Coronary artery (tissue), 2 donors: ENCODE measurements at regions not wholly inside any gene's neighbourhood (a gene's known extent, or its start where the extent isn't known, plus 50 kb on each side); places are given as distances from the start of the nearest gene placed in this dataset.
"Not testable (repeated sequence)": the region's sequence is repeated elsewhere in the genome, so short reads cannot be mapped to it uniquely, and the experiment has no call there.

ENCODE experiments used
- DNase-seq: peaks from one replicate; pipeline ENCODE4 v3.0.0-alpha.2; 2017; ENCODE audit warnings: low spot score
- H3K27ac ChIP-seq, 2 donors: fragments of 200-600 bp; sonication (generic); one replicate each; pipeline ENCODE4 v1.5.1; 2016 to 2019
- H3K4me3 ChIP-seq: fragments of 200-600 bp; sonication (generic); 2 replicates; pipeline ENCODE4 v1.5.1; 2016; ENCODE audit warnings: mild to moderate bottlenecking, moderate library complexity
- CTCF ChIP-seq: fragments of 200-600 bp; sonication (generic); IDR thresholded peaks from one replicate; pipeline ENCODE4 v1.5.1; 2019; ENCODE audit warnings: antibody characterized with exemption

- TF ChIP-seq CTCF: no peak
- DNase-seq: no peak
- H3K4me3 ChIP-seq: no peak overlapping the region
- no peak overlapping the region for H3K27ac ChIP-seq
Measured at GRCh38 chr15:92751528-92751927, 96.0 kb upstream of the FAM174B start.

DNA sequence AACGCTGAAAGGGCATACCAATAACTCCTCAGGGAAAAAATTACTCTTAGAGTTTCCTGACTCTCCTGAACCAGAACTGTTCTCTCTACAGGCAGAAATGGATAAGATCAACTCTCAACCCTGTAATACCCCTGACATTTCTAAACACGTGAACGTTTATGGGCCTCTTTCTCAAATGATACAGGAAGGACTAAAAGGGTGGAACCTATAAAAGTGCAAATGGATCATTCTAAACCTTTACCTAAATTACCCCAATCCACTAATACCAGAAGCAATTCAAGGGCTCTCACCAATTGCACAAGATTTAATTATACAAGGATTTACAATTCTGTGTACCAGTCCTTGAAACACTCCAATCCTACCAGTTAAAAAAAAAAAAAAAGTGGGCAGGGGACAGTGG, 98.0 kb upstream of the FAM174B start:
- Histone ChIP-seq H3K4me3 (no peak overlapping the region), H3K27ac (no peak overlapping the region)
- no peak for DNase-seq
- no peak for TF ChIP-seq CTCF

- no peak for TF ChIP-seq CTCF
- no peak for DNase-seq
- H3K4me3 ChIP-seq: no peak overlapping the region
- no peak overlapping the region for H3K27ac ChIP-seq
Measured at GRCh38 chr15:92763459-92763858, 107.9 kb upstream of the FAM174B start.

GRCh38 chr15:92768131-92768530, 112.6 kb upstream of the FAM174B start:
- not testable (repeated sequence) for DNase-seq, H3K4me3 ChIP-seq, H3K27ac ChIP-seq

DNA sequence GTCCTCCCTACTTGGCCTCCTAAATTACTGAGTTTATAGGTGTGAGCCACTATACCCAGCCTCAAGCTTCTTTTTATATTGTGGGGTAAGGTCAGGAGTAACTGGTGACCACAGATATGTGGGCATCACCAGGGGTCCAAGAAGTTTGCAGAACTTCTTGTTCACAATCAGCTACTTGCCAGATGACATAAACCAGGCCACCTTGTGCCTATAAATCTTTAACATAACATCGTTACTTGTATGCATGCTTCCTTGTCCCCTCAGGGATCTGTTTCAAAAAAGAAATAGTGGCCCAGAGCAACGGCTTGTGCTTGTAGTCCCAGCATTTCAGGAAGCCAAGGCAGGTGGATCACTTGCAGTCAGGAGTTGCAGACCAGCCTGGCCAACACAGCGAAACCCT, 115.1 kb upstream of the FAM174B start:
- no peak for TF ChIP-seq CTCF
- H3K27ac ChIP-seq: no peak overlapping the region

GRCh38 chr15:92772061-92772460, 116.5 kb upstream of the FAM174B start:
- TF ChIP-seq CTCF: no peak
- H3K4me3 ChIP-seq: no peak overlapping the region
- DNase-seq: no peak
- no peak overlapping the region for H3K27ac ChIP-seq

More for the DNA sequence above, 115.1 kb upstream of the FAM174B start:
- DNase-seq: no peak
- no peak overlapping the region for H3K4me3 ChIP-seq

GRCh38 chr15:92772626-92773244, 117.2 kb upstream of the FAM174B start:
- Histone ChIP-seq H3K27ac (no peak overlapping the region), H3K4me3 (no peak overlapping the region)
- DNase-seq: no peak
- no peak for TF ChIP-seq CTCF

- no peak for DNase-seq
- TF ChIP-seq CTCF: no peak
Measured at GRCh38 chr15:92773340-92773739, 117.8 kb upstream of the FAM174B start.

More at GRCh38 chr15:92773340-92773739, 117.8 kb upstream of the FAM174B start:
- H3K4me3 ChIP-seq: no peak overlapping the region
- H3K27ac ChIP-seq: no peak overlapping the region
